SU-DHL-6 (cell line): ENCODE measurements at regions not wholly inside any gene's neighbourhood (a gene's known extent, or its start where the extent isn't known, plus 50 kb on each side); places are given as distances from the start of the nearest gene placed in this dataset.

Experiments used
- CTCF ChIP-seq: fragments of 200-600 bp; sonication (generic); IDR thresholded peaks from one replicate; pipeline ENCODE4 v1.5.1; 2017; ENCODE audit warnings: antibody characterized with exemption, mild to moderate bottlenecking, low read length, moderate library complexity; ENCODE audit not compliant: insufficient read depth, poor library complexity, severe bottlenecking
- EZH2phosphoT487 ChIP-seq: fragments of 200-600 bp; sonication (generic), shearing (Covaris generic); conservative IDR thresholded peaks from 2 replicates; pipeline ENCODE4 v1.6.1; 2018; ENCODE audit warnings: mild to moderate bottlenecking, antibody characterized with exemption, low read length, moderate library complexity, mixed read lengths

GRCh38 chr11:15800111-15800800 is 556.1 kb downstream of the SOX6 start:
- no peak for TF ChIP-seq CTCF
- no peak for TF ChIP-seq EZH2phosphoT487
